K562 (cell line): ENCODE measurements at regions not wholly inside any gene's neighbourhood (a gene's known extent, or its start where the extent isn't known, plus 50 kb on each side); places are given as distances from the start of the nearest gene placed in this dataset.

ENCODE experiments used
- E2F1 ChIP-seq: sonication (generic); formaldehyde crosslinking; IDR thresholded peaks from 2 replicates; pipeline ENCODE4 v1.8.1; 2023; ENCODE audit warnings: mild to moderate bottlenecking, missing genetic modification reagents, moderate library complexity
- EZH2 ChIP-seq: IDR thresholded peaks from 2 replicates; pipeline ENCODE4 v1.6.1; 2012; ENCODE audit warnings: low read depth, mild to moderate bottlenecking, inconsistent platforms, low read length, borderline replicate concordance
- GABPA ChIP-seq: fragments of 200-800 bp; sonication (Bioruptor generic); conservative IDR thresholded peaks from 2 replicates; pipeline ENCODE4 v1.6.1; 2016; ENCODE audit warnings: low read depth, missing genetic modification characterization, missing compliant biosample characterization
- L3MBTL2 ChIP-seq: fragments of 450-650 bp; IDR thresholded peaks from 2 replicates; pipeline ENCODE4 v1.6.1; 2016; ENCODE audit warnings: mild to moderate bottlenecking, moderate library complexity
- MAX ChIP-seq: sonication (generic); formaldehyde crosslinking; IDR thresholded peaks from 2 replicates; pipeline ENCODE4 v1.9.0; 2022; ENCODE audit warnings: mild to moderate bottlenecking, missing genetic modification reagents
- MAZ ChIP-seq, 2 experiments: fragments of 450-650 bp in 1 of 2; sonication (generic) in 1 of 2; formaldehyde crosslinking; IDR thresholded peaks in 1 of 2; conservative IDR thresholded peaks in 1 of 2; 2 replicates each; pipeline versions ENCODE4 v1.4.0 to v1.5.0; 2020; ENCODE audit warnings: mild to moderate bottlenecking in 1 of 2, missing genetic modification reagents in 1 of 2
- POLR2A ChIP-seq: fragments of 450-650 bp; conservative IDR thresholded peaks from 2 replicates; pipeline ENCODE4 v1.6.1; 2016
- ZBTB9 ChIP-seq: fragments of 450-650 bp; formaldehyde crosslinking; IDR thresholded peaks from 2 replicates; pipeline ENCODE4 v1.4.0; 2020; ENCODE audit warnings: mild to moderate bottlenecking, moderate library complexity
- ZNF311 ChIP-seq: fragments of 250-450 bp; sonication (Bioruptor Pico); IDR thresholded peaks from 2 replicates; pipeline ENCODE4 v1.4.0; 2020; ENCODE audit warnings: mild to moderate bottlenecking, moderate library complexity
- ZNF57 ChIP-seq: fragments of 450-650 bp; formaldehyde crosslinking; IDR thresholded peaks from 2 replicates; pipeline ENCODE4 v1.4.0; 2020; ENCODE audit warnings: mild to moderate bottlenecking, moderate library complexity
- ZNF778 ChIP-seq: fragments of 450-650 bp; formaldehyde crosslinking; IDR thresholded peaks from 2 replicates; pipeline ENCODE4 v1.4.0; 2020; ENCODE audit warnings: mild to moderate bottlenecking, moderate library complexity
- TF ChIP-seq, protein P1 (sequence below), 2 experiments: fragments of 450-650 bp in 1 of 2; sonication (generic) in 1 of 2; formaldehyde crosslinking in 1 of 2; IDR thresholded peaks; 2 replicates each; pipeline versions ENCODE4 v1.7.1 to v1.9.0; 2016 to 2022; ENCODE audit warnings: inconsistent platforms in 1 of 2, mild to moderate bottlenecking in 1 of 2, missing genetic modification reagents in 1 of 2

DNA sequence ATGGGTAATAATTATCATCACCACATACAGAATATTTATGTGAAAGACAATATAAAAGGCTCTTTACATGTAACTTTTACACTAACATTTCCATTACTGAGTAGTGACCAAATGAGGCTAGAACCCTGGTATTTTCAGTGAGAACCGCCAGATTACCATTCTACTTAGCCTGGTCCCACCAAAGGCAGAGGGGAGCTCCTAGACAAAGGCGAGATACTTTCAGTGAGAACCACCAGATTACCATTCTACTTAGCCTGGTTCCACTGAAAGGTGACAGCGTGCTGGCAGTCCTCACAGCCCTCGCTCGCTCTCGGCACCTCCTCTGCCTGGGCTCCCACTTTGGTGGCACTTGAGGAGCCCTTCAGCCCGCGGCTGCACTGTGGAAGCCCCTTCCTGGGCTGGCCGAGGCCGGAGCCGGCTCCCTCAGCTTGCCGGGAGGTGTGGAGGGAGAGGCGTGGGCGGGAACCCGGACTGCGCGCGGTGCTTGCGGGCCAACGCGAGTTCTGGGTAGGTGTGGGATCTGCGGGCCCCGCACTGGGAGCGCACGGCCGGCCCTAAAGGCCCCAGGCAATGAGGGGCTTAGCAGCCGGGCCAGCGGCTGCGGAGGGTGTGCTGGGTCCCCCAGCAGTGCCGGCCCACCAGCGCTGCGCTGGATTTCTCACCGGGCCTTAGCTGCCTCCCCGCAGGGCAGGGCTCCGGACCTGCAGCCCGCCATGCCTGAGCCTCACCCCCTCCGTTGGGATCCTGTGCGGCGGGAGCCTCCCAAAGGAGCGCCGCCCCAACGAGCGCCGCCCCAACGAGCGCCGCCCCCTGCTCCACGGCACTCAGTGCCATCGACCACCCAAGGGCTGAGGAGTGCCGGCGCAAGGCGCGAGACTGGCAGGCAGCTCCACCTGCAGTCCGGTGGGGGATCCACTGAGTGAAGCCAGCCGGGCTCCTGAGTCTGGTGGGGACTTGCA is 1276.1 kb downstream of the PCDH7 start (continued):
- TF ChIP-seq, protein P1, sequence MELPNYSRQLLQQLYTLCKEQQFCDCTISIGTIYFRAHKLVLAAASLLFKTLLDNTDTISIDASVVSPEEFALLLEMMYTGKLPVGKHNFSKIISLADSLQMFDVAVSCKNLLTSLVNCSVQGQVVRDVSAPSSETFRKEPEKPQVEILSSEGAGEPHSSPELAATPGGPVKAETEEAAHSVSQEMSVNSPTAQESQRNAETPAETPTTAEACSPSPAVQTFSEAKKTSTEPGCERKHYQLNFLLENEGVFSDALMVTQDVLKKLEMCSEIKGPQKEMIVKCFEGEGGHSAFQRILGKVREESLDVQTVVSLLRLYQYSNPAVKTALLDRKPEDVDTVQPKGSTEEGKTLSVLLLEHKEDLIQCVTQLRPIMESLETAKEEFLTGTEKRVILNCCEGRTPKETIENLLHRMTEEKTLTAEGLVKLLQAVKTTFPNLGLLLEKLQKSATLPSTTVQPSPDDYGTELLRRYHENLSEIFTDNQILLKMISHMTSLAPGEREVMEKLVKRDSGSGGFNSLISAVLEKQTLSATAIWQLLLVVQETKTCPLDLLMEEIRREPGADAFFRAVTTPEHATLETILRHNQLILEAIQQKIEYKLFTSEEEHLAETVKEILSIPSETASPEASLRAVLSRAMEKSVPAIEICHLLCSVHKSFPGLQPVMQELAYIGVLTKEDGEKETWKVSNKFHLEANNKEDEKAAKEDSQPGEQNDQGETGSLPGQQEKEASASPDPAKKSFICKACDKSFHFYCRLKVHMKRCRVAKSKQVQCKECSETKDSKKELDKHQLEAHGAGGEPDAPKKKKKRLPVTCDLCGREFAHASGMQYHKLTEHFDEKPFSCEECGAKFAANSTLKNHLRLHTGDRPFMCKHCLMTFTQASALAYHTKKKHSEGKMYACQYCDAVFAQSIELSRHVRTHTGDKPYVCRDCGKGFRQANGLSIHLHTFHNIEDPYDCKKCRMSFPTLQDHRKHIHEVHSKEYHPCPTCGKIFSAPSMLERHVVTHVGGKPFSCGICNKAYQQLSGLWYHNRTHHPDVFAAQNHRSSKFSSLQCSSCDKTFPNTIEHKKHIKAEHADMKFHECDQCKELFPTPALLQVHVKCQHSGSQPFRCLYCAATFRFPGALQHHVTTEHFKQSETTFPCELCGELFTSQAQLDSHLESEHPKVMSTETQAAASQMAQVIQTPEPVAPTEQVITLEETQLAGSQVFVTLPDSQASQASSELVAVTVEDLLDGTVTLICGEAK (IDR thresholded peaks at IDR 0.05): peak; percentile 48; the same call in 1 of the 2 replicates
- TF ChIP-seq, protein P1 (CRISPR knock-in tag; IDR thresholded peaks at IDR 0.05): no peak
- TF ChIP-seq ZNF778 (CRISPR knock-in tag): no peak
- TF ChIP-seq GABPA (tag): no peak
- no peak for TF ChIP-seq ZNF57 (CRISPR knock-in tag)
- no peak for TF ChIP-seq EZH2
- TF ChIP-seq POLR2A: peak; percentile 58
- no peak for TF ChIP-seq ZNF311 (CRISPR knock-in tag)
- peak; percentile 33; the same call in 1 of the 2 replicates for TF ChIP-seq ZBTB9 (CRISPR knock-in tag)
- TF ChIP-seq L3MBTL2: peak; percentile 46; the same call in 1 of the 2 replicates
- TF ChIP-seq MAX: peak; percentile 58
- 0 out of 2 replicates have a peak, but pooled peaks have one; percentile 33 for TF ChIP-seq E2F1 (CRISPR knock-in tag)
- TF ChIP-seq MAZ (CRISPR knock-in tag; conservative IDR thresholded peaks at IDR 0.05 in 1 of 2, IDR thresholded peaks at IDR 0.05 in 1 of 2): peak; percentile 51 to 58
